ENCODE measurements at regions not wholly inside any gene's neighbourhood (a gene's known extent, or its start where the extent isn't known, plus 50 kb on each side); places are given as distances from the start of the nearest gene placed in this dataset.

GRCh38 chr13:65744836-65745235 is 1485.3 kb downstream of the PCDH9 start:
- TF ChIP-seq, protein P1, sequence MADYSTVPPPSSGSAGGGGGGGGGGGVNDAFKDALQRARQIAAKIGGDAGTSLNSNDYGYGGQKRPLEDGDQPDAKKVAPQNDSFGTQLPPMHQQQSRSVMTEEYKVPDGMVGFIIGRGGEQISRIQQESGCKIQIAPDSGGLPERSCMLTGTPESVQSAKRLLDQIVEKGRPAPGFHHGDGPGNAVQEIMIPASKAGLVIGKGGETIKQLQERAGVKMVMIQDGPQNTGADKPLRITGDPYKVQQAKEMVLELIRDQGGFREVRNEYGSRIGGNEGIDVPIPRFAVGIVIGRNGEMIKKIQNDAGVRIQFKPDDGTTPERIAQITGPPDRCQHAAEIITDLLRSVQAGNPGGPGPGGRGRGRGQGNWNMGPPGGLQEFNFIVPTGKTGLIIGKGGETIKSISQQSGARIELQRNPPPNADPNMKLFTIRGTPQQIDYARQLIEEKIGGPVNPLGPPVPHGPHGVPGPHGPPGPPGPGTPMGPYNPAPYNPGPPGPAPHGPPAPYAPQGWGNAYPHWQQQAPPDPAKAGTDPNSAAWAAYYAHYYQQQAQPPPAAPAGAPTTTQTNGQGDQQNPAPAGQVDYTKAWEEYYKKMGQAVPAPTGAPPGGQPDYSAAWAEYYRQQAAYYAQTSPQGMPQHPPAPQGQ (CRISPR knock-in tag; IDR thresholded peaks at IDR 0.05; ENCODE audit: borderline replicate concordance): no peak
- TF ChIP-seq TAF1 (CRISPR knock-in tag; IDR thresholded peaks at IDR 0.05): no peak
- no peak for TF ChIP-seq ZNF263 (CRISPR knock-in tag; IDR thresholded peaks at IDR 0.05)
- no peak for TF ChIP-seq SOX5 (CRISPR knock-in tag; IDR thresholded peaks at IDR 0.05; ENCODE audit: borderline replicate concordance)
- TF ChIP-seq HMG20A (CRISPR knock-in tag; IDR thresholded peaks at IDR 0.05; ENCODE audit: borderline replicate concordance): no peak
- TF ChIP-seq CTCF (CRISPR knock-in tag; IDR thresholded peaks at IDR 0.05): no peak
- TF ChIP-seq, protein P2, sequence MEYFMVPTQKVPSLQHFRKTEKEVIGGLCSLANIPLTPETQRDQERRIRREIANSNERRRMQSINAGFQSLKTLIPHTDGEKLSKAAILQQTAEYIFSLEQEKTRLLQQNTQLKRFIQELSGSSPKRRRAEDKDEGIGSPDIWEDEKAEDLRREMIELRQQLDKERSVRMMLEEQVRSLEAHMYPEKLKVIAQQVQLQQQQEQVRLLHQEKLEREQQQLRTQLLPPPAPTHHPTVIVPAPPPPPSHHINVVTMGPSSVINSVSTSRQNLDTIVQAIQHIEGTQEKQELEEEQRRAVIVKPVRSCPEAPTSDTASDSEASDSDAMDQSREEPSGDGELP (IDR thresholded peaks at IDR 0.05; ENCODE audit: borderline replicate concordance, low read depth): no peak
- TF ChIP-seq ZBTB33 (CRISPR knock-in tag; IDR thresholded peaks at IDR 0.05): no peak
- TF ChIP-seq ERF (CRISPR knock-in tag; IDR thresholded peaks at IDR 0.05): no peak
